ENCODE measurements at regions not wholly inside any gene's neighbourhood (a gene's known extent, or its start where the extent isn't known, plus 50 kb on each side); places are given as distances from the start of the nearest gene placed in this dataset.

- Mint-ChIP-seq H3K4me3 (ENCODE audit: unreplicated experiment) (no peak overlapping the region), H3K27ac (ENCODE audit: unreplicated experiment) (no peak overlapping the region), H3K4me1 (ENCODE audit: low read depth, unreplicated experiment) (no peaks in the 10 kb centered on the region), H3K9me3 (ENCODE audit: unreplicated experiment) (no peaks in the 10 kb centered on the region), H3K36me3 (ENCODE audit: unreplicated experiment) (no peaks in the 10 kb centered on the region), H3K27me3 (ENCODE audit: unreplicated experiment) (no peaks in the 10 kb centered on the region)
- no peak for TF ChIP-seq CTCF (IDR thresholded peaks at IDR 0.05; ENCODE audit: partially characterized antibody, unreplicated experiment)
- no peak for DNase-seq
Measured at GRCh38 chr16:80323808-80324195, 217.0 kb upstream of the DYNLRB2 start.

DNA sequence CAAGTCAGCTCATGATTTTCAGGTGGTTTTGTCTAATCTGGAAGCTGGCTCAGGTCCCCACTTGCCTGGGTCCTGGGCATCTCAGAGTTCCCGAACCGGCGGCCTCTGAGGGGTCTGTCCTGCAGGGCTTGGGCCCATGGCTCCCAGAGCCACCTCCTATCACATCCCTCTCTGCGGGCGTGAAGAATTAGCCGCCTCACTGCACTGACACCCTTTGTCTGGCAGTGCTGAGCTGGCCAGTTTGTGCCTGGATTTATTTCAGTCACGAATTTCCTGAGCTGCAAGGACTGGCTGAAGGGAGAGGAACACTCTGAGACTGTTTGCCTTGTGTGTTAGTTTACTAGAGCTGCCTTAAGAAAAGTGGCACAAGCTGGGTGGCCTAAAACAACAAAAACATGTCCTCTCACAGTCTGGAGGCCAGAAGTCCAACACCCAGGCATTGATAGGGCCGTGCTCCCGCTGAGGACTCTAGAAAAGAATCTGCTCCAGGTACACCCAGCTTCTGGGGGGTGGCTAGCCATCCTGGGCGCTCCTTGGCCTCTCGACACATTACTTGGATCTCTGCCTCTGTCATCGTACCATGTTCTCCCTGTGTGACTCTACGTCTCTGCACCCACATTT, 217.5 kb upstream of the DYNLRB2 start:
- DNase-seq = no peak
- TF ChIP-seq CTCF (IDR thresholded peaks at IDR 0.05; ENCODE audit: partially characterized antibody, unreplicated experiment) = no peak
- Mint-ChIP-seq H3K27ac (ENCODE audit: unreplicated experiment) (no peak overlapping the region), H3K4me1 (ENCODE audit: low read depth, unreplicated experiment) (no peaks in the 10 kb centered on the region), H3K27me3 (ENCODE audit: unreplicated experiment) (no peaks in the 10 kb centered on the region), H3K9me3 (ENCODE audit: unreplicated experiment) (no peaks in the 10 kb centered on the region), H3K4me3 (ENCODE audit: unreplicated experiment) (no peak overlapping the region), H3K36me3 (ENCODE audit: unreplicated experiment) (no peaks in the 10 kb centered on the region)

DNA sequence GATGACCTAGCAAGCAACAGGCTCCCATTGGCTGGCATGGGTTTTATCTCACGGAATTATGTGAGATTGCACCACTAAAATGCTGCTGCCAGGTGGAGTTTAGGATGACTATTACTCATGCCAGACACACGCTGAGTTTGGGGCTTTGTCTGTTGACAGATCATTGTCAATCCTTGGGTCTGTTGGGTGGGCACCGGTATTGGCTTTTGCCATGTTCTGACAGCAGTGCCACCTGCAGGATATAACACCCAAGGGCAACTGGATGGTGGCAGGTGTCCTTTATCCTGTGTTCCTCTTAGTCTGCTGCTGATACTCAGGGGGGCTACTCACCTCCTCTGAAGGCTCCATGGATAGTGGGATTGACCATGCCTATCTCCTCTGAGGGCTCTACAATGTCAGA, 221.6 kb upstream of the DYNLRB2 start:
- no peak overlapping the region for H3K4me3 Mint-ChIP-seq (ENCODE audit: unreplicated experiment)
- H3K27me3 Mint-ChIP-seq (ENCODE audit: unreplicated experiment) = no peaks in the 10 kb centered on the region
- TF ChIP-seq CTCF (IDR thresholded peaks at IDR 0.05; ENCODE audit: partially characterized antibody, unreplicated experiment) = no peak
- no peaks in the 10 kb centered on the region for H3K36me3 Mint-ChIP-seq (ENCODE audit: unreplicated experiment)
- DNase-seq = no peak
- peaks cover 6% of the 10 kb centered on the region for H3K4me1 Mint-ChIP-seq (ENCODE audit: low read depth, unreplicated experiment)
- H3K27ac Mint-ChIP-seq (ENCODE audit: unreplicated experiment) = no peak overlapping the region
- H3K9me3 Mint-ChIP-seq (ENCODE audit: unreplicated experiment) = peaks cover 3% of the 10 kb centered on the region

GRCh38 chr16:80318107-80318506, 222.7 kb upstream of the DYNLRB2 start:
- peak; percentile 2 for TF ChIP-seq CTCF (IDR thresholded peaks at IDR 0.05; ENCODE audit: partially characterized antibody, unreplicated experiment)
- Mint-ChIP-seq H3K9me3 (ENCODE audit: unreplicated experiment) (peaks cover 3% of the 10 kb centered on the region), H3K27ac (ENCODE audit: unreplicated experiment) (no peak overlapping the region)

DNA sequence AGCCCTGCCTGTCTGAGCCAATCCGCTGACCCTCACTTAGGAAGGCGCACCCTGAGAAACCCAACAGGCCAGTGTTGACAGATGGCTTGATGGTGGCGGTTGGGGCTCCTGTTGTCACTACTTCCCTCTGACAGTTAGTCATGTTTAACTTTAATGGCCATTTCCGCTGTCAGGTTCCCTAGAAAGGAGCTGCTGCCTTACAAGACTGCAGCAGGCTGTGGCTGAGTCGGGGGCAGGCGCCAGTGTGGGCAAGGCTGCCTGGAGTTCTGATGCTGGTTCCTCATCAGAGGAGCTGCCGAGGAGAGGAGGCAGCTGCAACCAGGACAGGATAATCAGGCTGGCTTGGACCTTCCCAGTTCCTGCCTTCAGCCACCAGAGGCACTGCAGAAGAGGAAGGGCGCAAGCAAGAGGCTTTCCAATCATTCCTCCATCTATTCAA, 223.2 kb upstream of the DYNLRB2 start:
- Mint-ChIP-seq H3K4me3 (ENCODE audit: unreplicated experiment) (no peak overlapping the region), H3K9me3 (ENCODE audit: unreplicated experiment) (peaks cover 3% of the 10 kb centered on the region), H3K27me3 (ENCODE audit: unreplicated experiment) (no peaks in the 10 kb centered on the region), H3K36me3 (ENCODE audit: unreplicated experiment) (no peaks in the 10 kb centered on the region), H3K4me1 (ENCODE audit: low read depth, unreplicated experiment) (peaks cover 6% of the 10 kb centered on the region), H3K27ac (ENCODE audit: unreplicated experiment) (no peak overlapping the region)
- TF ChIP-seq CTCF (IDR thresholded peaks at IDR 0.05; ENCODE audit: partially characterized antibody, unreplicated experiment) = peak; percentile 32
- DNase-seq = peak; percentile 48

More at GRCh38 chr16:80318107-80318506, 222.7 kb upstream of the DYNLRB2 start:
- no peak for DNase-seq
- Mint-ChIP-seq H3K4me3 (ENCODE audit: unreplicated experiment) (no peak overlapping the region), H3K4me1 (ENCODE audit: low read depth, unreplicated experiment) (peaks cover 6% of the 10 kb centered on the region), H3K27me3 (ENCODE audit: unreplicated experiment) (no peaks in the 10 kb centered on the region), H3K36me3 (ENCODE audit: unreplicated experiment) (no peaks in the 10 kb centered on the region)

All from glutamatergic neuron (in vitro differentiated cells).